HepG2 (cell line): ENCODE measurements at regions not wholly inside any gene's neighbourhood (a gene's known extent, or its start where the extent isn't known, plus 50 kb on each side); places are given as distances from the start of the nearest gene placed in this dataset.
A peak's percentile ranks its signal among the peaks of the same experiment; 100 is the strongest.

Experiments
- ARNT ChIP-seq: fragments of 450-650 bp; IDR thresholded peaks from 2 replicates; pipeline ENCODE4 v1.6.1; 2017
- ATF7 ChIP-seq, 2 experiments: fragments of 450-650 bp in 1 of 2; sonication (generic) in 1 of 2; formaldehyde crosslinking in 1 of 2; IDR thresholded peaks; 2 replicates each; pipeline versions ENCODE4 v1.4.0 to v1.6.1; 2016 to 2020; ENCODE audit warnings: antibody characterized with exemption in 1 of 2, mild to moderate bottlenecking in 1 of 2, missing genetic modification reagents in 1 of 2
- CSRNP1 ChIP-seq: sonication (generic); formaldehyde crosslinking; IDR thresholded peaks from 2 replicates; pipeline ENCODE4 v1.8.1; 2023; ENCODE audit warnings: mild to moderate bottlenecking, missing genetic modification reagents
- DNMT3B ChIP-seq: conservative IDR thresholded peaks from 2 replicates; pipeline ENCODE4 v1.6.1; 2016; ENCODE audit warnings: missing biosample characterization, control low read depth
- FOXA1 ChIP-seq, 2 experiments: fragments of 450-650 bp in 1 of 2; sonication (generic) in 1 of 2; formaldehyde crosslinking in 1 of 2; IDR thresholded peaks; 2 replicates each; pipeline versions ENCODE4 v1.4.0 to v1.6.1; 2016 to 2020; ENCODE audit warnings: missing genetic modification reagents in 1 of 2
- FOXP1 ChIP-seq, 2 experiments: fragments of 450-650 bp in 1 of 2; IDR thresholded peaks; 2 replicates each; pipeline ENCODE4 v1.6.1; 2017 to 2018; ENCODE audit warnings: antibody characterized with exemption in 1 of 2
- HOXA7 ChIP-seq: sonication (generic); formaldehyde crosslinking; IDR thresholded peaks from 2 replicates; pipeline ENCODE4 v1.8.1; 2022; ENCODE audit warnings: mild to moderate bottlenecking, missing genetic modification reagents, moderate library complexity
- JUNB ChIP-seq: sonication (generic); formaldehyde crosslinking; IDR thresholded peaks from 2 replicates; pipeline ENCODE4 v1.8.0; 2022; ENCODE audit warnings: missing genetic modification reagents, mild to moderate bottlenecking, borderline replicate concordance
- MNT ChIP-seq: fragments of 450-650 bp; IDR thresholded peaks from 2 replicates; pipeline ENCODE4 v1.6.1; 2016
- NBN ChIP-seq: fragments of 450-650 bp; conservative IDR thresholded peaks from 2 replicates; pipeline ENCODE4 v1.6.1; 2017
- PBX2 ChIP-seq: IDR thresholded peaks from 2 replicates; pipeline ENCODE4 v1.6.1; 2016; ENCODE audit warnings: control low read depth
- PHB2 ChIP-seq: fragments of 450-650 bp; IDR thresholded peaks from 2 replicates; pipeline ENCODE4 v1.6.1; 2018; ENCODE audit not compliant: partially characterized antibody
- SOX6 ChIP-seq, 2 experiments: fragments of 450-650 bp in 1 of 2; sonication (generic) in 1 of 2; formaldehyde crosslinking in 1 of 2; IDR thresholded peaks; 2 replicates each; pipeline versions ENCODE4 v1.4.0 to v1.6.1; 2017 to 2020; ENCODE audit warnings: antibody characterized with exemption in 1 of 2, mild to moderate bottlenecking in 1 of 2, missing genetic modification reagents in 1 of 2
- ZC3H13 ChIP-seq: sonication (generic); formaldehyde crosslinking; IDR thresholded peaks from 2 replicates; pipeline ENCODE4 v1.8.1; 2023; ENCODE audit warnings: mild to moderate bottlenecking, missing genetic modification reagents, moderate library complexity
- ZNF335 ChIP-seq: sonication (generic); formaldehyde crosslinking; IDR thresholded peaks from 2 replicates; pipeline ENCODE4 v1.4.0; 2020; ENCODE audit warnings: missing genetic modification reagents

GRCh38 chr2:241948299-241948897 lies 78.9 kb downstream of the RTP5 start (continued):
- TF ChIP-seq MNT (peak; percentile 97), PBX2 (CRISPR knock-in tag) (no peak), PHB2 (peak; percentile 19), NBN (peak; percentile 91; the same call in 1 of the 2 replicates), FOXP1 (IDR thresholded peaks at IDR 0.05) (peak; percentile 57; the same call in 1 of the 2 replicates), FOXP1 (CRISPR knock-in tag; IDR thresholded peaks at IDR 0.05) (no peak), FOXA1 (IDR thresholded peaks at IDR 0.05) (peak; percentile 45; the same call in 1 of the 2 replicates), FOXA1 (CRISPR knock-in tag; IDR thresholded peaks at IDR 0.05) (no peak), DNMT3B (CRISPR knock-in tag) (no peak), ARNT (0 out of 2 replicates have a peak, but pooled peaks have one; percentile 6), SOX6 (IDR thresholded peaks at IDR 0.05) (peak; percentile 92; the same call in 1 of the 2 replicates), SOX6 (CRISPR knock-in tag; IDR thresholded peaks at IDR 0.05) (no peak), CSRNP1 (CRISPR knock-in tag) (no peak), ATF7 (IDR thresholded peaks at IDR 0.05) (peak; percentile 59; the same call in 1 of the 2 replicates), ATF7 (CRISPR knock-in tag; IDR thresholded peaks at IDR 0.05) (no peak), ZC3H13 (no peak), ZNF335 (CRISPR knock-in tag) (no peak), HOXA7 (CRISPR knock-in tag) (0 out of 2 replicates have a peak, but pooled peaks have one; percentile 46), JUNB (0 out of 2 replicates have a peak, but pooled peaks have one; percentile 20)
